ENCODE measurements at regions not wholly inside any gene's neighbourhood (a gene's known extent, or its start where the extent isn't known, plus 50 kb on each side); places are given as distances from the start of the nearest gene placed in this dataset.
A peak's percentile ranks its signal among the peaks of the same experiment; 100 is the strongest.

DNA sequence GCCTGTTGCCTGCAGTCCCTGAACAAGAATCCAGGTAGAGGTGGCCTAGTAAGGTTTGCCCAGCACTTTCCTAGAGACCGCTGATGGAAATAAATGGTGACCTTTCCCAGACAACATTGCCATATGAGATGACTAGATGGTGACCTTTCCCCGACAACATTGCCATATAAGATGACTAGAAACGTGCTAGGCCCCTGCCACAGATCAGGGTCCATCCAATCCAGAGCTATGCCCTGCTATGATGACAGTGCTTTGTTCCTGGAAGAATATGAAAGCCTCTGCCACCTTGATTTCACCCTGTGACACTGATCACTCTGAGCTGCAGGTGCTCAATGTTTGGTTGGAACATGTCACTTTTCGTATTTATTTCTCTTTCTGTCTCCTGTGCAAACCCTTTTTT lies 133.8 kb upstream of the SPTLC3 start:
- DNase-seq (ENCODE audit: low read depth in 1 of 2, low spot score in 2 of 2) = no peak
- no peaks in the 10 kb centered on the region for H3K79me1 ChIP-seq (ENCODE audit: low read depth, low read length)
- H3K4me3 ChIP-seq (ENCODE audit: extremely low read depth in 1 of 4, insufficient read depth in 2 of 4, low read depth in 3 of 4, low read length in 4 of 4) = no peak overlapping the region
- FAIRE-seq = no peak
- no peak overlapping the region for H2BK120ac ChIP-seq (replicated peaks; ENCODE audit: low read depth, low read length)
- no peak overlapping the region for H2AK5ac ChIP-seq (ENCODE audit: low read depth, low read length)
- ChIA-PET CTCF (ENCODE audit: partially characterized antibody) (interaction anchor here (2.2 kb wide), 1 partner anchor 37 kb away, joined by 10 read pairs; no protein-coding TSS in a partner anchor), POLR2A (ENCODE audit: partially characterized antibody) (interaction anchor here (1.7 kb wide), 1 partner anchor 112 kb away, joined by 4 read pairs; no protein-coding TSS in a partner anchor)
- peaks cover 0 to 7% (median 3%) of the 10 kb centered on the region in 4 experiments; a peak in 3 of 7 replicates for H3K4me1 ChIP-seq (replicated peaks in 1 of 4; ENCODE audit: control insufficient read depth in 3 of 4, insufficient read depth in 4 of 4, low read length in 3 of 4)
- no peak overlapping the region for H2BK12ac ChIP-seq (ENCODE audit: low read depth, low read length)
- no peak overlapping the region for H4K5ac ChIP-seq (ENCODE audit: insufficient read length, low read depth, low read length)
- no peak overlapping the region for H2BK15ac ChIP-seq (ENCODE audit: low read length)
- no peak overlapping the region for H3K56ac ChIP-seq (replicated peaks; ENCODE audit: insufficient read length, low read depth, low read length)
- no peaks in the 10 kb centered on the region for H3K36me3 ChIP-seq (ENCODE audit: control insufficient read depth in 2 of 4, insufficient read depth in 4 of 4, low read length in 3 of 4)
- H3K4me2 ChIP-seq (ENCODE audit: insufficient read depth in 1 of 2, low read depth in 2 of 2, low read length in 2 of 2) = no peak overlapping the region
- no peak overlapping the region for H3K18ac ChIP-seq (ENCODE audit: extremely low read depth, low read length)
- H3K79me2 ChIP-seq (ENCODE audit: control insufficient read depth in 1 of 2, insufficient read depth in 2 of 2, low read length in 2 of 2) = no peaks in the 10 kb centered on the region
- no peak overlapping the region for H2AFZ ChIP-seq (ENCODE audit: low read length)
- no peaks in the 10 kb centered on the region for H4K20me1 ChIP-seq (replicated peaks in 1 of 2; ENCODE audit: control insufficient read depth in 1 of 2, insufficient read depth in 2 of 2, low read length in 2 of 2)
- no peak overlapping the region for H4K91ac ChIP-seq (replicated peaks; ENCODE audit: insufficient read length, low read length)
- WGBS, 2 experiments (ENCODE audit: extremely low coverage in 1 of 2, insufficient coverage in 1 of 2, insufficient read length in 1 of 2, insufficient replicate concordance in 2 of 2, low coverage in 1 of 2, low lambda C conversion rate in 2 of 2, missing lambda C conversion rate in 1 of 2) = 86% methylated on average over 4 of the region's 4 CpGs; no CpG with 5 or more reads in 1 of the 2 experiments
- H3K4ac ChIP-seq (replicated peaks; ENCODE audit: insufficient read length, low read depth, low read length) = no peak overlapping the region
- H3K9me3 ChIP-seq (ENCODE audit: insufficient read depth in 2 of 2, low read depth in 1 of 2, low read length in 1 of 2) = no peaks in the 10 kb centered on the region
- no peak overlapping the region for H3K14ac ChIP-seq (ENCODE audit: insufficient read length)
- no peak overlapping the region for H2BK5ac ChIP-seq (ENCODE audit: low read depth, low read length)
- H2BK20ac ChIP-seq (ENCODE audit: low read length) = 0 out of 2 replicates have a peak overlapping the region, but pooled peaks have one; percentile 35
- no peak overlapping the region for H3K23ac ChIP-seq (ENCODE audit: insufficient read length)
- no peak overlapping the region for H3K27ac ChIP-seq (ENCODE audit: low read depth, low read length)
- 0 out of 7 replicates have a peak overlapping the region, but pooled peaks of 1 of the 4 experiments have one; percentile 27 for H3K9ac ChIP-seq (replicated peaks in 1 of 4; ENCODE audit: extremely low read depth in 1 of 4, low read depth in 3 of 4, low read length in 3 of 4)
- no peak overlapping the region for H4K8ac ChIP-seq (ENCODE audit: extremely low read depth, insufficient read depth, low read length)
- no peaks in the 10 kb centered on the region for H3K27me3 ChIP-seq (replicated peaks in 1 of 4; ENCODE audit: control insufficient read depth in 3 of 4, extremely low read depth in 1 of 4, insufficient read depth in 3 of 4, low read length in 3 of 4)
- H3K23me2 ChIP-seq (ENCODE audit: low read depth, low read length) = no peaks in the 10 kb centered on the region
- TF ChIP-seq CHD1 (IDR thresholded peaks at IDR 0.05; ENCODE audit: low read depth, low read length) (no peak), SP1 (IDR thresholded peaks at IDR 0.05; ENCODE audit: low read depth, low read length) (no peak)

Data from H1 (cell line).